OCI-LY3 (cell line): ENCODE measurements at regions not wholly inside any gene's neighbourhood (a gene's known extent, or its start where the extent isn't known, plus 50 kb on each side); places are given as distances from the start of the nearest gene placed in this dataset.

Source experiments
- EZH2phosphoT487 ChIP-seq: fragments of 200-600 bp; shearing (Covaris generic); IDR thresholded peaks from 2 replicates; pipeline ENCODE4 v1.6.1; 2018; ENCODE audit warnings: antibody characterized with exemption, mixed run types, low read depth
- TF ChIP-seq, protein P1 (sequence below): fragments of 200-600, 300-600 bp; sonication (generic); IDR thresholded peaks from 2 replicates; pipeline ENCODE4 v1.5.1; 2014; ENCODE audit warnings: antibody characterized with exemption, low read length, low read depth

DNA sequence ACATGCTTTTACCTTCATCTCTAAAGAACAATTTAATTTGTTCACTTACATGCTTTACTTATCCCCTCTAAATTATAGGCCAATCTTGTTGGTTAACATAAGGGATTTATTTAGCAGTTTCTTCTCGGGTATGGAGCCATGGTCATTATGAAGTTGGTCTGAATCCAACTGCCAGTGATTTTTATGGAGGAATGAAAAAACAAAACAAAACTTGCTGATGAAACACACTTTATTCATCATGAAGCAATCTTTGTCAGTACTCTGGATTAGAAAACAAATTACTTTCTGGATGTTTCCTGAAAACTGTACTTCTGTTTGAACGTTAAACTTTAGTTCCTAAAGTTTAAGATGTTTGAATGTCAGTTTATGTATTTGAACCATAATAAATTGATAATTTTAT is 715.8 kb downstream of the KLHL13 start:
- TF ChIP-seq, protein P1, sequence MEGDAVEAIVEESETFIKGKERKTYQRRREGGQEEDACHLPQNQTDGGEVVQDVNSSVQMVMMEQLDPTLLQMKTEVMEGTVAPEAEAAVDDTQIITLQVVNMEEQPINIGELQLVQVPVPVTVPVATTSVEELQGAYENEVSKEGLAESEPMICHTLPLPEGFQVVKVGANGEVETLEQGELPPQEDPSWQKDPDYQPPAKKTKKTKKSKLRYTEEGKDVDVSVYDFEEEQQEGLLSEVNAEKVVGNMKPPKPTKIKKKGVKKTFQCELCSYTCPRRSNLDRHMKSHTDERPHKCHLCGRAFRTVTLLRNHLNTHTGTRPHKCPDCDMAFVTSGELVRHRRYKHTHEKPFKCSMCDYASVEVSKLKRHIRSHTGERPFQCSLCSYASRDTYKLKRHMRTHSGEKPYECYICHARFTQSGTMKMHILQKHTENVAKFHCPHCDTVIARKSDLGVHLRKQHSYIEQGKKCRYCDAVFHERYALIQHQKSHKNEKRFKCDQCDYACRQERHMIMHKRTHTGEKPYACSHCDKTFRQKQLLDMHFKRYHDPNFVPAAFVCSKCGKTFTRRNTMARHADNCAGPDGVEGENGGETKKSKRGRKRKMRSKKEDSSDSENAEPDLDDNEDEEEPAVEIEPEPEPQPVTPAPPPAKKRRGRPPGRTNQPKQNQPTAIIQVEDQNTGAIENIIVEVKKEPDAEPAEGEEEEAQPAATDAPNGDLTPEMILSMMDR = no peak
- no peak for TF ChIP-seq EZH2phosphoT487
